Gastrocnemius medialis (tissue), 4 donors: ENCODE measurements at regions not wholly inside any gene's neighbourhood (a gene's known extent, or its start where the extent isn't known, plus 50 kb on each side); places are given as distances from the start of the nearest gene placed in this dataset.

Source experiments
- POLR2A ChIP-seq, 2 donors: fragments of 450-650 bp; IDR thresholded peaks; one replicate each; pipeline ENCODE4 v1.6.1; 2017; ENCODE audit warnings: antibody characterized with exemption in 2 of 2, mild to moderate bottlenecking in 2 of 2, moderate library complexity in 2 of 2
- TF ChIP-seq, protein P1 (sequence below), 5 experiments: fragments of 450-650 bp in 3 of 5; fragments of 200-600 bp in 2 of 5; sonication (generic) in 2 of 5; IDR thresholded peaks in 4 of 5; conservative IDR thresholded peaks in 1 of 5; 1 replicate in 4 of 5; 2 replicates in 1 of 5; pipeline ENCODE4 v1.5.1; 2016 to 2019; ENCODE audit warnings: antibody characterized with exemption in 5 of 5, mild to moderate bottlenecking in 3 of 5, moderate library complexity in 3 of 5

DNA sequence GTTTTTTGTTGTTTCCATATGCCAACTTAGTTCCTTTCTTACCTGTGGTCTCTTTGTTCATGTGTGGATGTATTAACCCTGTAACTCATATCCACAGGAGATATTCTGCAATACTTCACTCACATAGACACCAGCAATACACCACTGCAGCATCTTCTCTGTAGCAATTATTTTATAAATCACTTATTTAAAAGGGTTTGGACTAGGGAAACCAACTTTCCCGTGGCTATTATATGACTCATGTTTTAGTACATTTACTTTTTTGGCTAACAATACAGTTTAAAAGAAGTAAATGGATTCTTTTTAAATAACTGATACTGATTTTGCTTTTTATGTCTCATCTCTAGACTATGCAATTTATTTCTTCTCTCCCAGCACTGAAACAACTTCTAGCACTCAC is 488.9 kb downstream of the MBD2 start:
- TF ChIP-seq, protein P1, sequence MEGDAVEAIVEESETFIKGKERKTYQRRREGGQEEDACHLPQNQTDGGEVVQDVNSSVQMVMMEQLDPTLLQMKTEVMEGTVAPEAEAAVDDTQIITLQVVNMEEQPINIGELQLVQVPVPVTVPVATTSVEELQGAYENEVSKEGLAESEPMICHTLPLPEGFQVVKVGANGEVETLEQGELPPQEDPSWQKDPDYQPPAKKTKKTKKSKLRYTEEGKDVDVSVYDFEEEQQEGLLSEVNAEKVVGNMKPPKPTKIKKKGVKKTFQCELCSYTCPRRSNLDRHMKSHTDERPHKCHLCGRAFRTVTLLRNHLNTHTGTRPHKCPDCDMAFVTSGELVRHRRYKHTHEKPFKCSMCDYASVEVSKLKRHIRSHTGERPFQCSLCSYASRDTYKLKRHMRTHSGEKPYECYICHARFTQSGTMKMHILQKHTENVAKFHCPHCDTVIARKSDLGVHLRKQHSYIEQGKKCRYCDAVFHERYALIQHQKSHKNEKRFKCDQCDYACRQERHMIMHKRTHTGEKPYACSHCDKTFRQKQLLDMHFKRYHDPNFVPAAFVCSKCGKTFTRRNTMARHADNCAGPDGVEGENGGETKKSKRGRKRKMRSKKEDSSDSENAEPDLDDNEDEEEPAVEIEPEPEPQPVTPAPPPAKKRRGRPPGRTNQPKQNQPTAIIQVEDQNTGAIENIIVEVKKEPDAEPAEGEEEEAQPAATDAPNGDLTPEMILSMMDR (IDR thresholded peaks at IDR 0.05 in 4 of 5, conservative IDR thresholded peaks at IDR 0.05 in 1 of 5): no peak
- TF ChIP-seq POLR2A (IDR thresholded peaks at IDR 0.05): no peak
